OCI-LY7 (cell line): ENCODE measurements at regions not wholly inside any gene's neighbourhood (a gene's known extent, or its start where the extent isn't known, plus 50 kb on each side); places are given as distances from the start of the nearest gene placed in this dataset.

Experiments
- CTCF ChIP-seq: fragments of 200-600 bp; sonication (generic); conservative IDR thresholded peaks from 2 replicates; pipeline ENCODE4 v1.5.1; 2014; ENCODE audit warnings: mild to moderate bottlenecking, antibody characterized with exemption, low read length, moderate library complexity, mixed read lengths
- EZH2phosphoT487 ChIP-seq: fragments of 200-600 bp; sonication (generic); IDR thresholded peaks from 2 replicates; pipeline ENCODE4 v1.6.1; 2018; ENCODE audit warnings: low read depth, borderline replicate concordance, mild to moderate bottlenecking, mixed run types, antibody characterized with exemption, low read length, moderate library complexity, mixed read lengths

- TF ChIP-seq CTCF (no peak), EZH2phosphoT487 (no peak)
Measured at GRCh38 chr2:196370381-196370780, 199.0 kb upstream of the STK17B start.
